IPS-20b (cell line): ENCODE measurements at regions not wholly inside any gene's neighbourhood (a gene's known extent, or its start where the extent isn't known, plus 50 kb on each side); places are given as distances from the start of the nearest gene placed in this dataset.

Source experiments
- H3K27ac ChIP-seq: one replicate; pipeline ENCODE4 v1.5.1; 2013; ENCODE audit warnings: low read length
- H3K27me3 ChIP-seq: 2 replicates; pipeline ENCODE4 v1.6.1; 2013; ENCODE audit warnings: mild to moderate bottlenecking, low read length, inconsistent platforms; ENCODE audit not compliant: insufficient read depth
- H3K36me3 ChIP-seq: 2 replicates; pipeline ENCODE4 v1.6.1; 2013; ENCODE audit warnings: low read depth, mild to moderate bottlenecking, inconsistent platforms, low read length, moderate library complexity; ENCODE audit not compliant: insufficient read depth
- H3K4me1 ChIP-seq: 2 replicates; pipeline ENCODE4 v1.6.1; 2013; ENCODE audit warnings: mild to moderate bottlenecking, control low read depth, inconsistent platforms, low read length, moderate library complexity; ENCODE audit not compliant: insufficient read depth
- H3K4me3 ChIP-seq: 2 replicates; pipeline ENCODE4 v1.5.1; 2013; ENCODE audit warnings: mild to moderate bottlenecking, low read length, inconsistent platforms
- H3K9ac ChIP-seq: 2 replicates; pipeline ENCODE4 v1.6.1; 2013; ENCODE audit warnings: low read depth, mild to moderate bottlenecking, inconsistent platforms, low read length, moderate library complexity
- H3K9me3 ChIP-seq: 2 replicates; pipeline ENCODE4 v1.6.1; 2013; ENCODE audit warnings: mild to moderate bottlenecking, low read depth, low read length, inconsistent platforms; ENCODE audit not compliant: insufficient read depth

DNA sequence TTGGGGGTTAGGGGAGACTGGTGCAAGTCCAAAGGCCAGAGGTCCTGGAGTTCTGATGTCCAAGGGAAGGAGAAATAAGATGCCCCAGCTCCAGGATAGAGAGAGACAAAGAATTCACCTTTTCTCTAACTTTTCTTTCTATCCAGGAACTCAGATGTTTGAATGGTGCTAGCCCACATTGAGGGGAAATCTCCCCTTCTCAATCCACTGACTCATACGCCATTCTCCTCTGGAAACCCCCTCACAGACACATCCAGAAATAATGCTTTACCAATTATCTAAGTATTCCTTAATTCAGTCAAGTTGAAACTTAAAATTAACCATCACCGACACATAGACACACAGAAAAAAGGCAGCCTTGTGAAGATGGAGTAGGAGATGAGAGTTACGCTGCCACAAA is 1085.2 kb downstream of the NSUN3 start:
- Histone ChIP-seq H3K27ac (no peak overlapping the region), H3K27me3 (no peaks in the 10 kb centered on the region), H3K4me3 (no peak overlapping the region), H3K9ac (no peak overlapping the region), H3K9me3 (no peaks in the 10 kb centered on the region), H3K4me1 (no peaks in the 10 kb centered on the region), H3K36me3 (no peaks in the 10 kb centered on the region)

DNA sequence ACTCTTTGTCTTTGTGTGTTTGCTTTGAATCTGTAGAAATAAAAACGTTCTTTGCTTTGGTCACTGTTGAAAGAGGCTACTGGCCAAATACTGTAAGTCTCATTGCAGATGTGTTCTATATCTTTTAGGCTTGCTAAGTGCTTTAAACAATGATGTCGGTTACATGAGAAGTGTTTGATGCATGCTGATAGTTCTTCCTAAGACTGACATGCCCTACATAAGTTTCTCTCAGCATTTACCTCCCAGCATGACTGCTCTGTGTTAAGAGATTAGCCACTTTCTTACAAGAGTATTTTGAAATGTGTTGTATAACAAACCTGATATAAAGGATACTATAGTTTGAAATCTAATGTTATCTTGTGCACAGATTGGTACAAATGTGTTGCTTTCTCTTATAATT is 1088.7 kb downstream of the NSUN3 start:
- no peak overlapping the region for H3K27ac ChIP-seq
- no peaks in the 10 kb centered on the region for H3K4me1 ChIP-seq
- no peaks in the 10 kb centered on the region for H3K9me3 ChIP-seq
- no peaks in the 10 kb centered on the region for H3K36me3 ChIP-seq
- H3K9ac ChIP-seq, result no peak overlapping the region
- no peaks in the 10 kb centered on the region for H3K27me3 ChIP-seq
- no peak overlapping the region for H3K4me3 ChIP-seq

DNA sequence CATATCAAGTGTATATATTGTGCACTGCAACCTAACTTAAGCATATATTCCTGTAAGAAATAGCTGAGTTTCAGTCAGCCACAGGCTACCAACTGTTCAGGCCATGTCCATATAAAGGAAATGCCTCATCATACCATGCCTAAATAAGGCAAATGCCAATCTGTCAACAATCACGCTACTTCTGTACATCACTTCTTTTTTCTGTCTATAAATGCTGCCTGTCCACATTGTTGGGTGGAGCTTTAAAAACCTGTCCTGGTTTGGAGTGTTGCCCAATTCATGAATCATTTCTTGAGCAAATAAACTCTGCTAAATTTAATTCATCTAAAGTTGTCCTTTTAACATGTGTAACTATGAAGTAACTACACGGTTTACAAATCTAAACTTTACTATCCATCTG is 1091.9 kb downstream of the NSUN3 start:
- Histone ChIP-seq H3K4me3 (no peak overlapping the region), H3K9ac (no peak overlapping the region), H3K36me3 (no peaks in the 10 kb centered on the region)

DNA sequence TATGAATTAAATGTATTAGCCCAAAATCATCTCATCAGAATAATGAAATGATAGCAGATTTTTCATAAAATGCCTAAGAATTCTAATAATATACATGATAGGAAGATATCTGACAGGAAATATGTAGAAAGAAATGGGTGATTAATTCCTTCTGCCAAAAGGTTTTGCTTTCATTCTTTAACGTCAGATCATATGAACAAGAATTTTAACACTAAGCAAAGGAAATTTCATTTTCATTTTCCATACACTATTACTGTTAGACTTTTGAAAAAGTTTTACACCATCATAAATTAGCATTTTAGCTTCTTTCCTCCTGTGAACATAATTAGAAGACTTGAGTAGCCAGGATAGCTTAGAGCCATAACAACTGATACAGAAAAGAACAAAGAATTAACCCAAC is 1099.9 kb downstream of the NSUN3 start:
- no peaks in the 10 kb centered on the region for H3K9me3 ChIP-seq
- no peaks in the 10 kb centered on the region for H3K4me1 ChIP-seq
- no peak overlapping the region for H3K9ac ChIP-seq
- H3K36me3 ChIP-seq, result no peaks in the 10 kb centered on the region
- H3K4me3 ChIP-seq, result no peak overlapping the region
- H3K27ac ChIP-seq, result no peak overlapping the region
- H3K27me3 ChIP-seq, result no peaks in the 10 kb centered on the region

More for the DNA sequence above, 1091.9 kb downstream of the NSUN3 start:
- Histone ChIP-seq H3K4me1 (no peaks in the 10 kb centered on the region), H3K27me3 (no peaks in the 10 kb centered on the region), H3K9me3 (no peaks in the 10 kb centered on the region), H3K27ac (no peak overlapping the region)

DNA sequence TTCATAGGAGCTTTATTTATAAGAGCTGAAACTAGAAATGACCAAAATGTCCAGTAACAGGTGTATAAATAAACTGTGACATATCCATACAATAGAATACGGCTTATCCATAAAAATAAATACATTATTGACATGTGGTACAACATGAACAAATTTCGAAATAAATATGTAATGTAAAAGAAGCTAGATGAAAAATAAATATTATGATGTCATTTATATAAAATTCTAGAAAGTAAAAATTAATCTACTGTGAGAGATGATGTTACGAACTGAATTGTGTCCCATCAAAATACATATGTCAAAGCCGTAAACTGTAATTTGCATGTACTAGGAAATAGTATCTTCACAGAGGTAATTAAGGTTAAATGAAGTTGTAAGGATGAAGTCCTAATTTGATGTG is 1104.9 kb downstream of the NSUN3 start:
- no peak overlapping the region for H3K27ac ChIP-seq
- H3K9ac ChIP-seq, result no peak overlapping the region
- H3K4me1 ChIP-seq, result no peaks in the 10 kb centered on the region
- H3K9me3 ChIP-seq, result no peaks in the 10 kb centered on the region
- H3K36me3 ChIP-seq, result no peaks in the 10 kb centered on the region
- H3K27me3 ChIP-seq, result no peaks in the 10 kb centered on the region
- H3K4me3 ChIP-seq, result no peak overlapping the region

DNA sequence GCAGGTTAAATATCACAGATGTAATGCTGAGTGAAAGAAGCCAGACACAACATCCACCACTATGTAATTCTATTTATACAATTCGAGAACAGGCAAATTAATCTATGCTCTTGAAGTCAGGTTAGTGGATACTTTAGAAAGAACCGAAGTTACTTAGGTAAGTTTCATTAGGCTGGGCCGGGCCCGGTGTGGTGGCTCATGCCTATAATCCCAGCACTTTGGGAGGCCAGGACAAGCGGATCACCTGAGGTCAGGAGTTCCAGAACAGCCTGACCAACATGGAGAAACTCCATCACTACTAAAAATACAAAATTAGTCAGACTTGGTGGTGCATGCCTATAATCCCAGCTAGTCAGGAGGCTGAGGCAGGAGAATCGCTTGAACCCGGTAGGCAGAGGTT is 1105.7 kb downstream of the NSUN3 start:
- Histone ChIP-seq H3K4me1 (no peaks in the 10 kb centered on the region), H3K36me3 (no peaks in the 10 kb centered on the region), H3K27me3 (no peaks in the 10 kb centered on the region), H3K9me3 (no peaks in the 10 kb centered on the region), H3K4me3 (no peak overlapping the region), H3K9ac (no peak overlapping the region), H3K27ac (no peak overlapping the region)

DNA sequence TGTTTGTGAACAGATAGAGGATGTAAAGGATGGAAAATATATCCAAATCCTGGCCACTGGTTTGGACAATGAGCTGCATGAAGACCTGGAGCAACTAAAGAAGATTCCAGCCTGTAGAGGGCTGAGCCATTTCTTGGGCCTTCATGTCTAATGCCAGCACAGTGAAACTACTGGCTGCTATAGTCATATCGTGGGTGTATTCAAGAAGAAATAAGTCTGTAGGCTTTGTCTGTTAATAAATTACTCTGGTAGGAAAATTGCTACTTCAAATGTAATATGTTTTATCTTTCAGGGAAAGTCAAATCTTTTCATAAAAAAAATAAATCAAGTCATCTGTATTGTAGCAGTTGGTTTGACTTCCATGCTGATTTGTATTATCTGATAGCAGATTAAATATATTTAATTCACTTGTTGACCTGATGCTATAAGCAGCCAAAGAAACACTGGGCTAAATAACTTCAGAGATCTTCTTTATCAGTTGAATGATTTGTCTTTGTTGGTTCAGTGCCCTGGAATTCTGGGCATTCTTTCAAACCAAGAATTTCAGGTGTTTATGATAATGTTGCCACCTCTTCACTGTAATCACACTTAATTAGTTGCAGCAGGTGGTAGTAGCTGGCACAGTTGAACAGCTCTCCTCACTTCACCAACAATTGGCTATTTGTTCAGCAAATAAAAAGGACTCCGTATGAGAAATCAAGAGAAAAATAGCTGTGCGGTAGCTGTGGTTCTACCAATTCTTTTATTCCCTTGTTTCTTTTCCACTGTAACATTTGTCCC is 1109.5 kb downstream of the NSUN3 start:
- Histone ChIP-seq H3K9me3 (no peaks in the 10 kb centered on the region), H3K36me3 (no peaks in the 10 kb centered on the region), H3K27ac (no peak overlapping the region), H3K9ac (no peak overlapping the region), H3K4me1 (no peaks in the 10 kb centered on the region), H3K27me3 (no peaks in the 10 kb centered on the region), H3K4me3 (no peak overlapping the region)

DNA sequence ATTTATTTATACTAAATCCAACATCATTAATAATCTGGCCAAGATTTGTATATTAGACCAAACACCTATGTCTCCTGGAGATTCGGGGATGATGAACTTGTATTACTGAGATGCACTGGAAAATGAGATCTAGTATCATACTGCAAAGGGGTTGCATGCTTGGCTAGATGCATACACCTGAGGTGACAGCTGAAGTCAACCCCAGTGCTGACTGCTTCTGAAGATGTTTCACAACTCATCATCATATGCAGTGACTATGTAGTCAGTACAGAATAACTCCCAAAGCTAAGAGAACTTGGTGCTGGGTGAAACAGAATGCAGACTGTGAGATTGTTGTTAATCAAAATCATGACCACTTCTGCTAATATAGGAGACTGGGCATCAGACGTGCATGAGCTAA is 1114.2 kb downstream of the NSUN3 start:
- Histone ChIP-seq H3K9ac (no peak overlapping the region), H3K4me1 (no peaks in the 10 kb centered on the region), H3K4me3 (no peak overlapping the region), H3K27me3 (no peaks in the 10 kb centered on the region), H3K9me3 (no peaks in the 10 kb centered on the region), H3K36me3 (no peaks in the 10 kb centered on the region), H3K27ac (no peak overlapping the region)

DNA sequence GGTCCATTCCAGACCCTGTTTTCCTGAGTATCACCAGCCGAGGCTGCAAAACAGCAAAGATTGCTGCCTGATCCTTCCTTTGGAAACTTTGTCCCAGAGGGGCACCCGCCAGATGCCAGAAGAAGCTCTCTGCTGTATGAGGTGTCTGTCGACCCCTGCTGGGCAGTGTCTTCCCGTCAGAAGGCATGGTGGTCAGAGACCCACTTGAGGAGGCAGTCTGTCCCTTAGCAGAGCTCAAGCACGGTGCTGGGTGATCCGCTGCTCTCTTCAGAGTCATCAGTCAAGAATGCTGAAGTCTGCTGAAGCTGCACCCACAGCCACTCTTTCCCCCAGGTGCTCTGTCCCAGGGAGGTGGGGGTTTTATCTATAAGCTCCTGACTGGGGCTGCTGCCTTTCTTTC is 1121.2 kb downstream of the NSUN3 start:
- no peaks in the 10 kb centered on the region for H3K9me3 ChIP-seq
- no peaks in the 10 kb centered on the region for H3K4me1 ChIP-seq
- no peak overlapping the region for H3K9ac ChIP-seq
- H3K4me3 ChIP-seq, result no peak overlapping the region
- H3K36me3 ChIP-seq, result no peaks in the 10 kb centered on the region
- H3K27ac ChIP-seq, result no peak overlapping the region
- no peaks in the 10 kb centered on the region for H3K27me3 ChIP-seq

DNA sequence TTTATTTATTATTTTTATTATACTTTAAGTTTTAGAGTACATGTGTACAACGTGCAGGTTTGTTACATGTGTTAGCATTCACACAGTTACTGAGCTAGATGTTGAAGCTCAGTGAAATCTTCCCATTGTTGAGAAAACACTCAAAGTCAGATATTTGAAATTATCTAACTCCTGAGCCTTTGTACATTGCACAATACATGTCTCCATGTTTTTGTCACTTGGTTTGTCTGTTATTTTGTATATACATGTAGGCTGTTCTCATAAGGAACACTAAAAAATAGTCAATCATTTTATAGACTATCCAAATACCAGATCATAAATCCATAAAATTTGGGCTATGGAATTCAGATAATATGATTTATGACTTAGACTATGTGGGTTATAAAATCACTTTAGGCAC is 1126.5 kb downstream of the NSUN3 start:
- Histone ChIP-seq H3K27me3 (no peaks in the 10 kb centered on the region), H3K4me3 (no peak overlapping the region), H3K9me3 (no peaks in the 10 kb centered on the region), H3K27ac (no peak overlapping the region), H3K36me3 (no peaks in the 10 kb centered on the region), H3K9ac (no peak overlapping the region), H3K4me1 (no peaks in the 10 kb centered on the region)

DNA sequence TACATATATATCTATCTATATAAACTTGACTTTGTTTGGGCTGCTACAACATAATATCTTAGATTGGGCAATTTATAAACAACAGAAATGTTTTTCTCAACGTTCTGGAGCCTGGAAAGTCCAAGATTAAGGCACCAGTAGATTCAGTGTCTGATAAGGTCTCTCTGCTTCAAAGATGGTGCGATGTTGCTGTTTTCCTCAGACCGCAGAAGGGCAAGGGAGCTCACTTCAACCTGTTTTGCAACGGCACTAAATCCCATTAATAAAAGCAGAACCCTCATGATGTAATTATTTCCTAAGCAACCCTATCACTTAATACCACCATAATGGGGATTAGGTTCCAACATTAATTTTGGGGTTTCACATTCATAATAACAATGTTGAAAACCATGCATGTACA is 1134.8 kb downstream of the NSUN3 start:
- no peaks in the 10 kb centered on the region for H3K9me3 ChIP-seq
- H3K9ac ChIP-seq, result no peak overlapping the region
- H3K27me3 ChIP-seq, result no peaks in the 10 kb centered on the region
- H3K36me3 ChIP-seq, result no peaks in the 10 kb centered on the region
- no peak overlapping the region for H3K4me3 ChIP-seq
- H3K4me1 ChIP-seq, result no peaks in the 10 kb centered on the region
- no peak overlapping the region for H3K27ac ChIP-seq

DNA sequence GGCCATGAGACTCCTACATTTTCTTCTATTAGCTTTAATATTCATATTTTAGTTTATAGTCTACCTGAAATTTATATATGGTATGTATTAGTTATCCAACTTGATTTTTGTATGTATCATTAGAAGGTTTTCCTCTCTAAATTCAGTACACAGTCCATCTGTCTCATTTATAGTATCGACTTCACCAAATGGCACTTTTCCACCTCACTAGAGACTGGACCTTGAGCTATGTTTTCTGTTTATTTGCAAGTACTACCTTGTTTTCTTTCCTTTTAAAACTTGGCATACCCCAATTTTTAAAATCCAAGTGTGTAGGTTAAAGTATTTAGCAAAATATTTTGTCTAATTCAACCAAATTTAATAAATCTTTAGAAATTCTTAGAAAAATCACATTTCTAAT is 1137.5 kb downstream of the NSUN3 start:
- no peak overlapping the region for H3K4me3 ChIP-seq
- H3K36me3 ChIP-seq, result no peaks in the 10 kb centered on the region
- no peak overlapping the region for H3K9ac ChIP-seq
- H3K27me3 ChIP-seq, result no peaks in the 10 kb centered on the region
- no peaks in the 10 kb centered on the region for H3K4me1 ChIP-seq
- no peak overlapping the region for H3K27ac ChIP-seq
- H3K9me3 ChIP-seq, result no peaks in the 10 kb centered on the region
